Keratinocyte (primary cell): ENCODE measurements at regions not wholly inside any gene's neighbourhood (a gene's known extent, or its start where the extent isn't known, plus 50 kb on each side); places are given as distances from the start of the nearest gene placed in this dataset.
"Not testable (repeated sequence)": the region's sequence is repeated elsewhere in the genome, so short reads cannot be mapped to it uniquely, and the experiment has no call there.

ENCODE experiments used
- DNase-seq: peaks from one replicate; pipeline ENCODE4 v3.0.0-alpha.2; 2011; ENCODE audit warnings: low read depth, missing footprints, low spot score
- FAIRE-seq: peaks from 2 replicates; lab custom pipeline; 2011; peaks lifted over from hg19 to GRCh38; lab: Jason Lieb, UNC
- H2AFZ ChIP-seq: 2 replicates; pipeline ENCODE4 v1.6.0; 2012; ENCODE audit warnings: low read length, control low read depth, inconsistent platforms; ENCODE audit not compliant: control insufficient read depth
- H3K27ac ChIP-seq: 2 replicates; pipeline ENCODE4 v1.5.1; 2011; ENCODE audit warnings: low read length; ENCODE audit not compliant: control insufficient read depth, insufficient read depth
- H3K27me3 ChIP-seq: 3 replicates; pipeline ENCODE4 v1.6.0; 2011; ENCODE audit warnings: low read length; ENCODE audit not compliant: control insufficient read depth, insufficient read depth; ENCODE audit errors: extremely low read depth
- H3K36me3 ChIP-seq, 2 experiments: 2 replicates in 1 of 2; 3 replicates in 1 of 2; pipeline ENCODE4 v1.5.1; 2011; ENCODE audit warnings: low read length in 2 of 2, mild to moderate bottlenecking in 1 of 2; ENCODE audit not compliant: control insufficient read depth in 2 of 2, insufficient read depth in 2 of 2; ENCODE audit errors: extremely low read depth in 1 of 2
- H3K4me1 ChIP-seq: 3 replicates; pipeline ENCODE4 v1.5.1; 2011; ENCODE audit warnings: low read length; ENCODE audit not compliant: control insufficient read depth, insufficient read depth; ENCODE audit errors: extremely low read depth
- H3K4me2 ChIP-seq: 3 replicates; pipeline ENCODE4 v1.6.0; 2011; ENCODE audit warnings: low read depth, low read length; ENCODE audit not compliant: control insufficient read depth, insufficient read depth; ENCODE audit errors: extremely low read depth
- H3K4me3 ChIP-seq, 3 experiments: fragments of 200-600 bp in 1 of 3; sonication (generic) in 1 of 3; 2 replicates in 2 of 3; 3 replicates in 1 of 3; pipeline ENCODE4 v1.5.1; 2011 to 2016; ENCODE audit warnings: low read length in 3 of 3, mild to moderate bottlenecking in 3 of 3, control low read depth in 2 of 3, inconsistent platforms in 1 of 3, low read depth in 1 of 3, mixed read lengths in 1 of 3, mixed run types in 1 of 3, moderate library complexity in 1 of 3; ENCODE audit not compliant: control insufficient read depth in 2 of 3, insufficient read depth in 2 of 3; ENCODE audit errors: extremely low read depth in 1 of 3
- H3K79me2 ChIP-seq: 2 replicates; pipeline ENCODE4 v1.6.0; 2012; ENCODE audit warnings: low read length; ENCODE audit not compliant: control insufficient read depth, insufficient read depth
- H3K9ac ChIP-seq: 3 replicates; pipeline ENCODE4 v1.6.0; 2011; ENCODE audit warnings: low read length; ENCODE audit not compliant: control insufficient read depth, insufficient read depth; ENCODE audit errors: extremely low read depth
- H3K9me1 ChIP-seq: 3 replicates; pipeline ENCODE4 v1.6.0; 2011; ENCODE audit warnings: low read length; ENCODE audit not compliant: control insufficient read depth, insufficient read depth; ENCODE audit errors: extremely low read depth
- H3K9me3 ChIP-seq: 2 replicates; pipeline ENCODE4 v1.5.1; 2012; ENCODE audit warnings: low read depth, low read length; ENCODE audit not compliant: control insufficient read depth
- H4K20me1 ChIP-seq: 3 replicates; pipeline ENCODE4 v1.6.0; 2011; ENCODE audit warnings: low read length; ENCODE audit not compliant: control insufficient read depth, insufficient read depth; ENCODE audit errors: extremely low read depth
- EZH2 ChIP-seq: IDR thresholded peaks from one replicate; pipeline ENCODE4 v1.6.1; 2012; ENCODE audit warnings: inconsistent platforms, mild to moderate bottlenecking, low read length, moderate library complexity
- dilution Hi-C: fragments of 300-500 bp; cut with MboI; formaldehyde crosslinking; loops from one replicate; pipeline ENCODE4 v1.7.0; 2020; ENCODE audit warnings: low sequenced_read_pairs; ENCODE audit not compliant: extremely low pct_ligation_motif_present
- TF ChIP-seq, protein P1 (sequence below), 3 experiments: IDR thresholded peaks in 1 of 3; conservative IDR thresholded peaks in 1 of 3; optimal IDR thresholded peaks in 1 of 3; 2 replicates in 2 of 3; 3 replicates in 1 of 3; pipeline versions ENCODE3 to v1.5.1; 2011; ENCODE audit warnings: low read length in 3 of 3, mild to moderate bottlenecking in 3 of 3, moderate library complexity in 2 of 3, control low read depth in 1 of 3, inconsistent platforms in 1 of 3; ENCODE audit not compliant: insufficient read depth in 2 of 3; ENCODE audit errors: extremely low read depth in 1 of 3

DNA sequence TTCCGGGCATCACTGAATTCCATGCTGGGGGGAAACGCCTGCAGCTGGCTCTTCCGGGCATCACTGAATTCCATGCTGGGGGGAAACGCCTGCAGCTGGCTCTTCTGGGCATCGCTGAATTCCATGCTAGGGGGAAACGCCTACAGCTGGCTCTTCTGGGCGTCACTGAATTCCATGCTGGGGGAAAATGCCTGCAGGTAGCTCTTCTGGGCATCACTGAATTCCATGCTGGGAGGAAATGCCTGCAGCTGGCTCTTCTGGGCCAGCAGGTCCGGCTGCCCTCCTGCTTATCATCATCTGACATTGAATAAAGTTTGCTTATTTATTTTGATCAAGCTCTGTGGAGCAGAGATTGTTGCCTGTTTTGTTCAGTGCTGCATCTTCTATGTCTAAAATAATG lies 355.1 kb downstream of the SMOC2 start:
- dilution Hi-C loops = no loop called here
- Histone ChIP-seq H3K9me3 (no peaks in the 10 kb centered on the region), H3K79me2 (no peaks in the 10 kb centered on the region), H3K4me3 (no peak overlapping the region), H3K9me1 (no peaks in the 10 kb centered on the region), H3K36me3 (no peaks in the 10 kb centered on the region), H2AFZ (no peak overlapping the region), H3K4me2 (no peak overlapping the region), H3K27ac (no peak overlapping the region), H3K4me1 (no peaks in the 10 kb centered on the region), H4K20me1 (no peaks in the 10 kb centered on the region), H3K9ac (no peak overlapping the region), H3K27me3 (no peaks in the 10 kb centered on the region)
- no peak for TF ChIP-seq EZH2
- TF ChIP-seq, protein P1, sequence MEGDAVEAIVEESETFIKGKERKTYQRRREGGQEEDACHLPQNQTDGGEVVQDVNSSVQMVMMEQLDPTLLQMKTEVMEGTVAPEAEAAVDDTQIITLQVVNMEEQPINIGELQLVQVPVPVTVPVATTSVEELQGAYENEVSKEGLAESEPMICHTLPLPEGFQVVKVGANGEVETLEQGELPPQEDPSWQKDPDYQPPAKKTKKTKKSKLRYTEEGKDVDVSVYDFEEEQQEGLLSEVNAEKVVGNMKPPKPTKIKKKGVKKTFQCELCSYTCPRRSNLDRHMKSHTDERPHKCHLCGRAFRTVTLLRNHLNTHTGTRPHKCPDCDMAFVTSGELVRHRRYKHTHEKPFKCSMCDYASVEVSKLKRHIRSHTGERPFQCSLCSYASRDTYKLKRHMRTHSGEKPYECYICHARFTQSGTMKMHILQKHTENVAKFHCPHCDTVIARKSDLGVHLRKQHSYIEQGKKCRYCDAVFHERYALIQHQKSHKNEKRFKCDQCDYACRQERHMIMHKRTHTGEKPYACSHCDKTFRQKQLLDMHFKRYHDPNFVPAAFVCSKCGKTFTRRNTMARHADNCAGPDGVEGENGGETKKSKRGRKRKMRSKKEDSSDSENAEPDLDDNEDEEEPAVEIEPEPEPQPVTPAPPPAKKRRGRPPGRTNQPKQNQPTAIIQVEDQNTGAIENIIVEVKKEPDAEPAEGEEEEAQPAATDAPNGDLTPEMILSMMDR (optimal IDR thresholded peaks at IDR 0.05 in 1 of 3, IDR thresholded peaks at IDR 0.05 in 1 of 3, conservative IDR thresholded peaks at IDR 0.05 in 1 of 3; ENCODE audit: extremely low read depth in 1 of 3, insufficient read depth in 2 of 3, low read length in 3 of 3) = no peak
- no peak for DNase-seq
- FAIRE-seq = no peak

DNA sequence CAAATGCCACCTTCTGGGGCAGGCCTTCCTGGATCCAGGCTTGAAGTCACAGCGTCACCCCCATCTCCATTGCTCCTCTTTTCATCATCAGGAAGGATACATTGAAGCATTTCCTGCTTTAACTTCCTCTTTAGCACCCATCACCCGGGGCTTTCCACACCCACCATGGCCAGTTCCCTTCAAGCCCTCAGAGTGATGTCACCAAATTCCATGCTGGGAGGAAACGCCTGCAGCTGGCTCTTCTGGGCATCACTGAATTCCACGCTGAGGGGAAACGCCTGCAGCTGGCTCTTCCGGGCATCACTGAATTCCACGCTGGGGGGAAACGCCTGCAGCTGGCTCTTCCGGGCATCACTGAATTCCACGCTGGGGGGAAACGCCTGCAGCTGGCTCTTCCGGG lies 354.6 kb downstream of the SMOC2 start:
- H3K27ac ChIP-seq, H3K4me2 ChIP-seq, H3K27me3 ChIP-seq, H3K9me1 ChIP-seq, H3K9ac ChIP-seq, H3K4me3 ChIP-seq, H2AFZ ChIP-seq, H3K4me1 ChIP-seq, H3K79me2 ChIP-seq, H3K36me3 ChIP-seq, DNase-seq, dilution Hi-C loops, FAIRE-seq, H3K9me3 ChIP-seq, H4K20me1 ChIP-seq: not testable (repeated sequence)

DNA sequence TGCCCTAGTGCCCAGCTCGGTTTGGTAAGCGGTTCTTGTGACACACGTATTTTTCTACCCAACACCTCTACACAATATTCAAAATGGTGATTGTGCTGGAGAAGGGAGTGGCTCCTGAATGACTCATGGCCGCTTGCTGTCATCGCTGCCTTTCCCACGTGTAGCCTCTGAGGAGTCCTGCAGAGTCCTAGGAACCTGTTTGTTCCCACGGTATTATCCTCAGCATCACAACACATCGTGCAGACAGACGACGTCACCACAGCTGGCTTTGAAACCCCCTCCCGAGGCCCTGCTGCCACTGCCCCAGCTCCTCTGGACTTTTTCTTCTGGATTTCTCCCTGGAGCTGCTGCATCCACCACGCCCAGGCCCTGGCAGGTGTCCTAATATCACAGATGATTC lies 353.5 kb downstream of the SMOC2 start:
- no peak overlapping the region for H3K4me3 ChIP-seq
- no peak overlapping the region for H3K9ac ChIP-seq
- no peak overlapping the region for H3K27ac ChIP-seq
- dilution Hi-C loops = no loop called here
- H3K4me2 ChIP-seq = no peak overlapping the region
- H3K9me3 ChIP-seq = no peaks in the 10 kb centered on the region
- no peaks in the 10 kb centered on the region for H3K27me3 ChIP-seq
- no peak overlapping the region for H2AFZ ChIP-seq
- H3K9me1 ChIP-seq = no peaks in the 10 kb centered on the region
- FAIRE-seq (no peak), DNase-seq (no peak)
- no peaks in the 10 kb centered on the region for H4K20me1 ChIP-seq
- no peaks in the 10 kb centered on the region for H3K4me1 ChIP-seq
- H3K79me2 ChIP-seq = no peaks in the 10 kb centered on the region
- H3K36me3 ChIP-seq = no peaks in the 10 kb centered on the region
- TF ChIP-seq, protein P1 (optimal IDR thresholded peaks at IDR 0.05 in 1 of 3, IDR thresholded peaks at IDR 0.05 in 1 of 3, conservative IDR thresholded peaks at IDR 0.05 in 1 of 3; ENCODE audit: extremely low read depth in 1 of 3, insufficient read depth in 2 of 3, low read length in 3 of 3) = no peak
- TF ChIP-seq EZH2 = no peak
